Heart left ventricle (tissue), 16 donors: ENCODE measurements at regions not wholly inside any gene's neighbourhood (a gene's known extent, or its start where the extent isn't known, plus 50 kb on each side); places are given as distances from the start of the nearest gene placed in this dataset.

ENCODE experiments used
- ATAC-seq, 4 donors: fragments of 200-7000 bp; cut with Tn5 transposase; one replicate each; pipeline ENCODE4 v1.9.1; 2020 to 2022; ENCODE audit warnings: moderate library complexity in 4 of 4, mild to moderate bottlenecking in 3 of 4, moderate number of reproducible peaks in 1 of 4
- DNase-seq, 5 donors: peaks; one replicate each; pipeline ENCODE4 v3.0.0-alpha.2; 2020
- H3K27ac ChIP-seq, 12 donors: fragments of 200-600 bp; sonication (generic) in 4 of 12; one replicate each; pipeline versions ENCODE4 v1.5.0 to v1.8.0; 2016 to 2022; ENCODE audit warnings: mild to moderate bottlenecking in 2 of 12
- H3K27me3 ChIP-seq, 9 donors: fragments of 200-600 bp; sonication (generic) in 2 of 9; one replicate each; pipeline versions ENCODE4 v1.5.1 to v1.8.0; 2016 to 2022; ENCODE audit warnings: mild to moderate bottlenecking in 3 of 9
- H3K36me3 ChIP-seq, 9 donors: fragments of 200-600 bp; sonication (generic) in 2 of 9; one replicate each; pipeline versions ENCODE4 v1.5.0 to v1.8.0; 2018 to 2022; ENCODE audit warnings: mild to moderate bottlenecking in 2 of 9
- H3K4me1 ChIP-seq, 12 donors: fragments of 200-600 bp; sonication (generic) in 4 of 12; one replicate each; pipeline versions ENCODE4 v1.5.0 to v1.8.0; 2016 to 2022; ENCODE audit warnings: mild to moderate bottlenecking in 3 of 12
- H3K4me3 ChIP-seq, 12 donors: fragments of 200-600 bp; sonication (generic) in 4 of 12; one replicate each; pipeline versions ENCODE4 v1.5.0 to v1.8.0; 2017 to 2022; ENCODE audit warnings: mild to moderate bottlenecking in 9 of 12, moderate library complexity in 4 of 12
- H3K9me3 ChIP-seq, 12 donors: fragments of 200-600 bp; sonication (generic) in 4 of 12; one replicate each; pipeline versions ENCODE4 v1.5.0 to v1.8.0; 2016 to 2022; ENCODE audit warnings: mild to moderate bottlenecking in 1 of 12
- POLR2A ChIP-seq, 2 donors: fragments of 450-650 bp; IDR thresholded peaks; one replicate each; pipeline ENCODE4 v1.6.1; 2017; ENCODE audit warnings: antibody characterized with exemption in 2 of 2, mild to moderate bottlenecking in 2 of 2, moderate library complexity in 2 of 2
- WGBS, 4 donors: extraction: QIAGEN DNeasy Blood & Tissue Kit in 2 of 4; methylation state at CpG; one replicate each; pipeline versions ENCODE4 v1.1.5 to v1.1.7; 2013 to 2018; 5-methylcytosine and 5-hydroxymethylcytosine counted together
- intact Hi-C, 10 donors: fragments of 100-400 bp; cut with DNase I; formaldehyde crosslinking; loops; one replicate each; pipeline versions ENCODE4 v1.11.1 to v1.14.2; 2022
- TF ChIP-seq, protein P1 (sequence below), 12 donors: fragments of 200-600 bp; sonication (generic) in 4 of 12; IDR thresholded peaks; one replicate each; pipeline versions ENCODE4 v1.5.0 to v1.8.0; 2018 to 2022; ENCODE audit warnings: antibody characterized with exemption in 12 of 12, mild to moderate bottlenecking in 5 of 12
- donor health status: ischemic (EF 13 %, LVEDD 7.1; RV severe dilation, severe dysfunction).
- donor health status: healthy with polysubstance abuse.
- donor health status: DM: no; HTN: yes; CAD: no.
- donor health status: DM: no; HTN: no; CAD: no.
- donor health status: ischemic (EF 25% LVEDD 6.9; RV normal size, moderate dysfunction).
- donor health status: ischemic (EF 25% LVEDD 5.7; RV mildly dilated, moderate dysfunction).
- donor health status: healthy.
- donor health status: DM: yes; HTN: yes; CAD: no.
- donor health status: ischemic (EF 35%, LVEDD 5.7; RV mildly dilated, moderate dysfunction).
- donor health status: nonischemic (EF 11% LVEDD 7.7; RV severe dilation, severe dysfunction).
- donor health status: DM: yes; HTN: yes; CAD: no.
- donor health status: PGD.
- donor health status: ischemic (EF 29% LVEDD 5.4; RV normal size, mild dysfunction).
- donor health status: nonischemic (EF 23%, LVEDD 6.1; RV moderate dilation, normal function).

DNA sequence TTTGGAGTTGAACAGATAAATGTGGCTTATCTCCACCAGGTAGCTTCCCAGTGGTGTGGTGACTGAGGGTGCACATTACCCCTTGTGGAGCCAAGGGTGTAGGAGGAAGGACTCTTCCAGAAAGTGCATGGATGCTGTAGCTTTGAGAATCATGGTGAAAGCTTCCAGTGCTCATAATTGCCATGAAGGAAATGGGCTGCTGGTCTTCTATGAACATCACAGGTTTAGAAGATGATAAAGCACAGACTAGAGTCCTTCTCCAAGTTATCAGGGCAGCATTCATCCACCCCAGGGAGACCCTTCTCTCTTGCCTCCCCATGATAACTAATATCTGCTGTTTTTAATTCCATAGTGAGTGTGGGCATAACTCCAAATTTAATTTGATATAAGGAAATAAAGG lies 93.4 kb upstream of the CHD1 start:
- Histone ChIP-seq H3K27ac (no peak overlapping the region), H3K36me3 (no peaks in the 10 kb centered on the region), H3K9me3 (no peaks in the 10 kb centered on the region), H3K4me1 (peaks cover 0 to 44% (median 0%) of the 10 kb centered on the region in 12 donors), H3K27me3 (no peaks in the 10 kb centered on the region), H3K4me3 (no peak overlapping the region)
- DNase-seq (no peak), ATAC-seq (no peak)
- intact Hi-C loops: loop anchor here in 1 of 10 donors (10.0 kb wide), 1 partner anchor 67 kb away; no protein-coding TSS in a partner anchor
- TF ChIP-seq, protein P1, sequence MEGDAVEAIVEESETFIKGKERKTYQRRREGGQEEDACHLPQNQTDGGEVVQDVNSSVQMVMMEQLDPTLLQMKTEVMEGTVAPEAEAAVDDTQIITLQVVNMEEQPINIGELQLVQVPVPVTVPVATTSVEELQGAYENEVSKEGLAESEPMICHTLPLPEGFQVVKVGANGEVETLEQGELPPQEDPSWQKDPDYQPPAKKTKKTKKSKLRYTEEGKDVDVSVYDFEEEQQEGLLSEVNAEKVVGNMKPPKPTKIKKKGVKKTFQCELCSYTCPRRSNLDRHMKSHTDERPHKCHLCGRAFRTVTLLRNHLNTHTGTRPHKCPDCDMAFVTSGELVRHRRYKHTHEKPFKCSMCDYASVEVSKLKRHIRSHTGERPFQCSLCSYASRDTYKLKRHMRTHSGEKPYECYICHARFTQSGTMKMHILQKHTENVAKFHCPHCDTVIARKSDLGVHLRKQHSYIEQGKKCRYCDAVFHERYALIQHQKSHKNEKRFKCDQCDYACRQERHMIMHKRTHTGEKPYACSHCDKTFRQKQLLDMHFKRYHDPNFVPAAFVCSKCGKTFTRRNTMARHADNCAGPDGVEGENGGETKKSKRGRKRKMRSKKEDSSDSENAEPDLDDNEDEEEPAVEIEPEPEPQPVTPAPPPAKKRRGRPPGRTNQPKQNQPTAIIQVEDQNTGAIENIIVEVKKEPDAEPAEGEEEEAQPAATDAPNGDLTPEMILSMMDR (IDR thresholded peaks at IDR 0.05): no peak
- TF ChIP-seq POLR2A (IDR thresholded peaks at IDR 0.05): no peak

DNA sequence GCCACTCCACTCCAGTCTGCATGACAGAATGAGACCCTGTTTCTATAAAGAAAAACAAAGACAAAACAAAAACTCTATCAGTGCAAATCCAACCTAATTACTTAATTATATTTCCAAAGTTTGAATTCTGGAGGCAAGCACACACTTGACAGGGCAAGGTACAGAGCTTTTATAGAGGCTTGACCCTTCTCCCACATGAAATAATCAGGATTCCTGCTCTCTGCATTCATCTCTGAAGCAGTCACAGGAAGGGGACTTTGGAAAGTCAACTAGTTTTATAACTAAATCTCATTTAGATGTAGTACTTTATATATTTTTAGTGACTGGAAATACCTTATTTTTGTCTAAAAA lies 91.9 kb upstream of the CHD1 start:
- no peaks in the 10 kb centered on the region for H3K27me3 ChIP-seq
- DNase-seq (no peak), ATAC-seq (no peak)
- H3K4me1 ChIP-seq: peaks cover 0 to 29% (median 0%) of the 10 kb centered on the region in 12 donors
- TF ChIP-seq, protein P1 (IDR thresholded peaks at IDR 0.05): no peak
- no peak for TF ChIP-seq POLR2A (IDR thresholded peaks at IDR 0.05)
- H3K36me3 ChIP-seq: no peaks in the 10 kb centered on the region
- no peak overlapping the region for H3K4me3 ChIP-seq
- intact Hi-C loops: loop anchor here in 1 of 10 donors (10.0 kb wide), 1 partner anchor 66 kb away; no protein-coding TSS in a partner anchor
- H3K9me3 ChIP-seq: no peaks in the 10 kb centered on the region
- H3K27ac ChIP-seq: no peak overlapping the region

DNA sequence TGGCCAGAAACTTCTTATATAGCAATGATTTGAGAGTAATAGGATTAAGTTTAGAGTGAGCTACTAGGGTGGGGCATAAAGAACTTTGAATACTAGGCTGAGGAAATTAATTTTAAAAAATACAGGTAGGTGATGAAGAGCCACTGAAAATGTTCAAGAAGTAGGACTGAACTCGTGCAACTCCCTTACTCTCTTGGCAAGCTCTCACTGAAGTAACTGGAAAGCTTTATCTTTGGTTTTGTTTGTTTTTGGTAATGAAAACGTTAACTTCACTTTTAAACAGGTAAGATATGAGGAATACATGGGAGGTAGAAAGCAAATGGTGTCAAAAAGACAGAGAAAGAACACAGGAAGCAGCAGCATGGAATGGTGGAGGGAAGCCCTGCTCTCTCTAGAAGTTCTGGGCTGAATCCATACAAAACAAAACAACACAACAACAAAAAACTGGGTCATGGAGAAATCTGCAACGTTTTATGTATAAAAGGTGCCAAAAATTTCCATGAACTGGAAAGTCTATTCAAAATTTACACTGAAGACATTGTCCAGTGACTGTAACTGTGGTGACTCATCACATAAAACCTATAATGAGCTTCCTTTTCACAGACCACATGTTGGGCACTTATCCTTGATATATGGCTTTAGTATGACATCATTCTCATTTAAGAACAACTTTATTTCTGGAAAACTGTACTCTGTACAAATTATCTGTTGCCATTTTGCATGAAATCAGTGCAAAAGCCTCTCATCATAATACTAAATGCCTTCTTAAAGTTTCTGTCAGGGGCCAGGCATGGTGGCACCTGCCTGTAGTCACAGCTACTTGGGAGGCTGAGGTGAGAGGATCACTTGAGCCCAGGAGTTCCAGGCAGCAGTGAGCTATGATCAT lies 91.2 kb upstream of the CHD1 start:
- no peak overlapping the region for H3K4me3 ChIP-seq
- peaks cover 0 to 22% (median 0%) of the 10 kb centered on the region in 12 donors for H3K4me1 ChIP-seq
- intact Hi-C loops: loop anchor here in 1 of 10 donors (10.0 kb wide), 1 partner anchor 65 kb away; no protein-coding TSS in a partner anchor
- no peaks in the 10 kb centered on the region for H3K36me3 ChIP-seq
- 30 to 34% (median 31%) methylated on average over 3 of the region's 3 CpGs for WGBS, 4 donors
- TF ChIP-seq, protein P1 (IDR thresholded peaks at IDR 0.05): no peak
- no peak for TF ChIP-seq POLR2A (IDR thresholded peaks at IDR 0.05)
- ATAC-seq (peak in 1 of 4 donors; percentile 64), DNase-seq (no peak)
- no peaks in the 10 kb centered on the region for H3K27me3 ChIP-seq
- H3K27ac ChIP-seq: no peak overlapping the region
- H3K9me3 ChIP-seq: no peaks in the 10 kb centered on the region

- TF ChIP-seq POLR2A (IDR thresholded peaks at IDR 0.05): no peak
- TF ChIP-seq, protein P1 (IDR thresholded peaks at IDR 0.05): no peak
- peaks cover 0 to 21% (median 0%) of the 10 kb centered on the region in 12 donors for H3K4me1 ChIP-seq
- ATAC-seq: no peak
- no peaks in the 10 kb centered on the region for H3K36me3 ChIP-seq
- intact Hi-C loops: no loop called here
- no peak overlapping the region for H3K4me3 ChIP-seq
- no peaks in the 10 kb centered on the region for H3K9me3 ChIP-seq
- no peak overlapping the region for H3K27ac ChIP-seq
- WGBS, 4 donors: 82 to 87% (median 83%) methylated on average over 6 of the region's 6 CpGs
- no peaks in the 10 kb centered on the region for H3K27me3 ChIP-seq
- DNase-seq: no peak
These were observed 90.4 kb upstream of the CHD1 start for GRCh38 chr5:99019254-99019653.
